Gastroesophageal sphincter (tissue), 3 donors: ENCODE measurements at regions not wholly inside any gene's neighbourhood (a gene's known extent, or its start where the extent isn't known, plus 50 kb on each side); places are given as distances from the start of the nearest gene placed in this dataset.

ENCODE experiments used
- POLR2A ChIP-seq, 2 donors: fragments of 450-650 bp; IDR thresholded peaks; one replicate each; pipeline ENCODE4 v1.6.1; 2017; ENCODE audit warnings: antibody characterized with exemption in 2 of 2, mild to moderate bottlenecking in 2 of 2, moderate library complexity in 1 of 2
- TF ChIP-seq, protein P1 (sequence below), 4 experiments: fragments of 200-600 bp in 2 of 4; fragments of 450-650 bp in 2 of 4; sonication (generic) in 1 of 4; IDR thresholded peaks; one replicate each; pipeline ENCODE4 v1.5.1; 2017 to 2019; ENCODE audit warnings: antibody characterized with exemption in 4 of 4, mild to moderate bottlenecking in 2 of 4, moderate library complexity in 2 of 4

GRCh38 chr5:60056191-60056590 is 162.7 kb upstream of the PDE4D start:
- TF ChIP-seq POLR2A (IDR thresholded peaks at IDR 0.05), result no peak
- TF ChIP-seq, protein P1, sequence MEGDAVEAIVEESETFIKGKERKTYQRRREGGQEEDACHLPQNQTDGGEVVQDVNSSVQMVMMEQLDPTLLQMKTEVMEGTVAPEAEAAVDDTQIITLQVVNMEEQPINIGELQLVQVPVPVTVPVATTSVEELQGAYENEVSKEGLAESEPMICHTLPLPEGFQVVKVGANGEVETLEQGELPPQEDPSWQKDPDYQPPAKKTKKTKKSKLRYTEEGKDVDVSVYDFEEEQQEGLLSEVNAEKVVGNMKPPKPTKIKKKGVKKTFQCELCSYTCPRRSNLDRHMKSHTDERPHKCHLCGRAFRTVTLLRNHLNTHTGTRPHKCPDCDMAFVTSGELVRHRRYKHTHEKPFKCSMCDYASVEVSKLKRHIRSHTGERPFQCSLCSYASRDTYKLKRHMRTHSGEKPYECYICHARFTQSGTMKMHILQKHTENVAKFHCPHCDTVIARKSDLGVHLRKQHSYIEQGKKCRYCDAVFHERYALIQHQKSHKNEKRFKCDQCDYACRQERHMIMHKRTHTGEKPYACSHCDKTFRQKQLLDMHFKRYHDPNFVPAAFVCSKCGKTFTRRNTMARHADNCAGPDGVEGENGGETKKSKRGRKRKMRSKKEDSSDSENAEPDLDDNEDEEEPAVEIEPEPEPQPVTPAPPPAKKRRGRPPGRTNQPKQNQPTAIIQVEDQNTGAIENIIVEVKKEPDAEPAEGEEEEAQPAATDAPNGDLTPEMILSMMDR (IDR thresholded peaks at IDR 0.05), result no peak
